CD4-positive, alpha-beta memory T cell (primary cell): ENCODE measurements at regions not wholly inside any gene's neighbourhood (a gene's known extent, or its start where the extent isn't known, plus 50 kb on each side); places are given as distances from the start of the nearest gene placed in this dataset.

ENCODE experiments used
- CTCF ChIA-PET: fragments of 350-600 bp; sonication (Branson Sonifier 250); formaldehyde crosslinking; loops from one replicate; lab custom pipeline; 2021; ENCODE audit warnings: inconsistent platforms; ENCODE audit not compliant: partially characterized antibody; lab: Charles Lee
- POLR2A ChIA-PET: fragments of 350-600 bp; sonication (Branson Sonifier 250); formaldehyde crosslinking; loops from one replicate; lab custom pipeline; 2021; ENCODE audit not compliant: partially characterized antibody; lab: Charles Lee
- DNase-seq, 5 donors: peaks; one replicate each; pipeline versions ENCODE4 v3.0.0 to v3.0.0-alpha.2; 2020 to 2022; ENCODE audit warnings: mixed read lengths in 1 of 5
- H3K27ac ChIP-seq: one replicate; pipeline ENCODE4 v1.7.0; 2013; ENCODE audit warnings: low read depth, low read length
- H3K27me3 ChIP-seq: 2 replicates; pipeline ENCODE4 v1.7.0; 2013; ENCODE audit warnings: mild to moderate bottlenecking, low read length, moderate library complexity; ENCODE audit not compliant: insufficient read depth
- H3K36me3 ChIP-seq: 2 replicates; pipeline ENCODE4 v1.7.0; 2013; ENCODE audit warnings: mild to moderate bottlenecking, low read length, moderate library complexity; ENCODE audit not compliant: insufficient read depth
- H3K4me1 ChIP-seq: 2 replicates; pipeline ENCODE4 v1.7.0; 2013; ENCODE audit warnings: mild to moderate bottlenecking, low read length, moderate library complexity; ENCODE audit not compliant: insufficient read depth
- H3K4me3 ChIP-seq, 2 donors: one replicate each; pipeline ENCODE4 v1.7.0; 2013; ENCODE audit warnings: low read length in 2 of 2, mild to moderate bottlenecking in 1 of 2
- H3K9me3 ChIP-seq, 2 donors: one replicate each; pipeline ENCODE4 v1.7.0; 2013; ENCODE audit warnings: low read length in 2 of 2, control low read depth in 1 of 2; ENCODE audit not compliant: control insufficient read depth in 1 of 2
- H3K27ac Mint-ChIP-seq, 7 donors: one replicate each; pipeline ENCODE4 v1.8.0; 2020 to 2021; ENCODE audit warnings: mixed read lengths in 7 of 7, mild to moderate bottlenecking in 6 of 7, inconsistent platforms in 3 of 7, moderate library complexity in 3 of 7
- H3K27me3 Mint-ChIP-seq, 2 donors: one replicate each; pipeline ENCODE4 v1.8.0; 2020 to 2021; ENCODE audit warnings: mixed read lengths in 2 of 2
- H3K36me3 Mint-ChIP-seq, 2 donors: one replicate each; pipeline ENCODE4 v1.8.0; 2020 to 2021; ENCODE audit warnings: mixed read lengths in 2 of 2, inconsistent platforms in 1 of 2, mild to moderate bottlenecking in 1 of 2
- H3K4me1 Mint-ChIP-seq, 4 donors: one replicate each; pipeline ENCODE4 v1.8.0; 2020 to 2021; ENCODE audit warnings: mixed read lengths in 4 of 4, mild to moderate bottlenecking in 1 of 4
- H3K4me3 Mint-ChIP-seq, 8 donors: one replicate each; pipeline ENCODE4 v1.8.0; 2020 to 2021; ENCODE audit warnings: mixed read lengths in 8 of 8, mild to moderate bottlenecking in 7 of 8, moderate library complexity in 6 of 8, inconsistent platforms in 3 of 8
- H3K9me3 Mint-ChIP-seq, 8 donors: one replicate each; pipeline ENCODE4 v1.8.0; 2020 to 2021; ENCODE audit warnings: mixed read lengths in 8 of 8, mild to moderate bottlenecking in 5 of 8, inconsistent platforms in 3 of 8, moderate library complexity in 1 of 8
- intact Hi-C: fragments of 100-400 bp; cut with micrococcal nuclease; formaldehyde crosslinking; loops from one replicate; pipeline ENCODE4 v1.15.1; 2023

GRCh38 chr15:87805117-87805820, 451.3 kb downstream of the NTRK3 start:
- Mint-ChIP-seq H3K9me3 (peaks cover 0 to 8% (median under 1%) of the 10 kb centered on the region in 8 donors), H3K36me3 (no peaks in the 10 kb centered on the region), H3K4me3 (no peak overlapping the region), H3K4me1 (no peaks in the 10 kb centered on the region), H3K27ac (no peak overlapping the region), H3K27me3 (no peaks in the 10 kb centered on the region)
- Histone ChIP-seq H3K4me1 (no peaks in the 10 kb centered on the region), H3K4me3 (no peak overlapping the region), H3K27me3 (no peaks in the 10 kb centered on the region), H3K27ac (no peak overlapping the region), H3K36me3 (no peaks in the 10 kb centered on the region), H3K9me3 (no peaks in the 10 kb centered on the region)
- DNase-seq: no peak
- ChIA-PET CTCF (no interaction called here), POLR2A (no interaction called here)
- intact Hi-C loops: no loop called here

- Mint-ChIP-seq H3K4me3 (no peak overlapping the region), H3K9me3 (peaks cover 0 to 8% (median under 1%) of the 10 kb centered on the region in 8 donors), H3K27me3 (no peaks in the 10 kb centered on the region), H3K4me1 (no peaks in the 10 kb centered on the region), H3K36me3 (no peaks in the 10 kb centered on the region), H3K27ac (no peak overlapping the region)
- no peaks in the 10 kb centered on the region for H3K36me3 ChIP-seq
- intact Hi-C loops: no loop called here
- no peaks in the 10 kb centered on the region for H3K9me3 ChIP-seq
- no peak overlapping the region for H3K27ac ChIP-seq
- POLR2A ChIA-PET: no interaction called here
- H3K4me3 ChIP-seq: no peak overlapping the region
- no peaks in the 10 kb centered on the region for H3K27me3 ChIP-seq
- no peaks in the 10 kb centered on the region for H3K4me1 ChIP-seq
- CTCF ChIA-PET: no interaction called here
- DNase-seq: no peak
These were observed 452.1 kb downstream of the NTRK3 start for GRCh38 chr15:87804451-87804850.

- POLR2A ChIA-PET: no interaction called here
- Histone ChIP-seq H3K4me3 (no peak overlapping the region), H3K27ac (no peak overlapping the region), H3K36me3 (no peaks in the 10 kb centered on the region), H3K4me1 (no peaks in the 10 kb centered on the region), H3K27me3 (no peaks in the 10 kb centered on the region), H3K9me3 (no peaks in the 10 kb centered on the region)
- Mint-ChIP-seq H3K4me1 (no peaks in the 10 kb centered on the region), H3K27ac (no peak overlapping the region), H3K27me3 (peaks cover 0 to 2% of the 10 kb centered on the region in 2 donors), H3K9me3 (peaks cover 0 to 6% (median 0%) of the 10 kb centered on the region in 8 donors), H3K36me3 (no peaks in the 10 kb centered on the region), H3K4me3 (no peak overlapping the region)
- intact Hi-C loops: no loop called here
- no peak for DNase-seq
- CTCF ChIA-PET: no interaction called here
These were observed 456.7 kb downstream of the NTRK3 start for GRCh38 chr15:87799838-87800237.

- no peaks in the 10 kb centered on the region for H3K4me1 ChIP-seq
- Mint-ChIP-seq H3K27ac (no peak overlapping the region), H3K36me3 (no peaks in the 10 kb centered on the region), H3K4me3 (no peak overlapping the region), H3K27me3 (peaks cover 0 to 2% of the 10 kb centered on the region in 2 donors), H3K4me1 (no peaks in the 10 kb centered on the region), H3K9me3 (peaks cover 0 to 6% (median 0%) of the 10 kb centered on the region in 8 donors)
- no peaks in the 10 kb centered on the region for H3K36me3 ChIP-seq
- no peaks in the 10 kb centered on the region for H3K9me3 ChIP-seq
- ChIA-PET CTCF (no interaction called here), POLR2A (no interaction called here)
- DNase-seq: no peak
- H3K4me3 ChIP-seq: no peak overlapping the region
- no peaks in the 10 kb centered on the region for H3K27me3 ChIP-seq
- H3K27ac ChIP-seq: no peak overlapping the region
- intact Hi-C loops: no loop called here
These were observed 457.1 kb downstream of the NTRK3 start for GRCh38 chr15:87799428-87799827.

GRCh38 chr15:87793725-87794124, 462.8 kb downstream of the NTRK3 start:
- intact Hi-C loops: no loop called here
- Histone ChIP-seq H3K27me3 (no peaks in the 10 kb centered on the region), H3K4me1 (no peaks in the 10 kb centered on the region), H3K27ac (no peak overlapping the region), H3K9me3 (no peaks in the 10 kb centered on the region), H3K36me3 (no peaks in the 10 kb centered on the region), H3K4me3 (no peak overlapping the region)
- POLR2A ChIA-PET: no interaction called here
- Mint-ChIP-seq H3K27ac (no peak overlapping the region), H3K36me3 (no peaks in the 10 kb centered on the region), H3K9me3 (peaks cover 0 to 4% (median 0%) of the 10 kb centered on the region in 8 donors), H3K4me1 (no peaks in the 10 kb centered on the region), H3K4me3 (no peak overlapping the region), H3K27me3 (peaks cover 0 to 2% of the 10 kb centered on the region in 2 donors)
- DNase-seq: no peak
- CTCF ChIA-PET: no interaction called here

- Histone ChIP-seq H3K4me3 (no peak overlapping the region), H3K9me3 (no peaks in the 10 kb centered on the region), H3K27me3 (no peaks in the 10 kb centered on the region), H3K36me3 (no peaks in the 10 kb centered on the region), H3K27ac (no peak overlapping the region), H3K4me1 (no peaks in the 10 kb centered on the region)
- H3K27me3 Mint-ChIP-seq: peaks cover 0 to 2% of the 10 kb centered on the region in 2 donors
- ChIA-PET CTCF (interaction anchor here (0.7 kb wide), 1 partner anchor 291 kb away, joined by 4 read pairs; no protein-coding TSS in a partner anchor), POLR2A (no interaction called here)
- no peaks in the 10 kb centered on the region for H3K4me1 Mint-ChIP-seq
- no peak overlapping the region for H3K27ac Mint-ChIP-seq
- peaks cover 0 to 4% (median 0%) of the 10 kb centered on the region in 8 donors for H3K9me3 Mint-ChIP-seq
- intact Hi-C loops: no loop called here
- no peaks in the 10 kb centered on the region for H3K36me3 Mint-ChIP-seq
- H3K4me3 Mint-ChIP-seq: no peak overlapping the region
- DNase-seq: no peak
These were observed 464.1 kb downstream of the NTRK3 start for GRCh38 chr15:87792250-87793040.

- intact Hi-C loops: no loop called here
- Histone ChIP-seq H3K4me1 (no peaks in the 10 kb centered on the region), H3K9me3 (no peaks in the 10 kb centered on the region), H3K27me3 (no peaks in the 10 kb centered on the region), H3K27ac (no peak overlapping the region), H3K36me3 (no peaks in the 10 kb centered on the region), H3K4me3 (no peak overlapping the region)
- no peak overlapping the region for H3K4me3 Mint-ChIP-seq
- peaks cover 0 to 6% (median 1%) of the 10 kb centered on the region in 8 donors for H3K9me3 Mint-ChIP-seq
- ChIA-PET CTCF (no interaction called here), POLR2A (no interaction called here)
- H3K27ac Mint-ChIP-seq: no peak overlapping the region
- H3K36me3 Mint-ChIP-seq: no peaks in the 10 kb centered on the region
- H3K4me1 Mint-ChIP-seq: no peaks in the 10 kb centered on the region
- no peak for DNase-seq
- peaks cover 3% of the 10 kb centered on the region in 2 donors for H3K27me3 Mint-ChIP-seq
These were observed 474.4 kb downstream of the NTRK3 start for GRCh38 chr15:87781959-87782625.
